Stomach (tissue), 4 donors: ENCODE measurements at regions not wholly inside any gene's neighbourhood (a gene's known extent, or its start where the extent isn't known, plus 50 kb on each side); places are given as distances from the start of the nearest gene placed in this dataset.

Source experiments
- CTCF ChIP-seq, 7 experiments: fragments of 450-650 bp in 4 of 7; fragments of 200-600 bp in 3 of 7; sonication (generic) in 3 of 7; IDR thresholded peaks; one replicate each; pipeline ENCODE4 v1.5.1; 2016 to 2019; ENCODE audit warnings: antibody characterized with exemption in 7 of 7, control low read depth in 2 of 7, mild to moderate bottlenecking in 1 of 7
- EP300 ChIP-seq: sonication (generic); formaldehyde crosslinking; IDR thresholded peaks from one replicate; pipeline ENCODE4 v1.6.1; 2017; ENCODE audit warnings: antibody characterized with exemption
- POLR2A ChIP-seq, 4 donors: fragments of 450-650 bp; IDR thresholded peaks; one replicate each; pipeline ENCODE4 v1.6.1; 2016; ENCODE audit warnings: antibody characterized with exemption in 4 of 4, control low read depth in 2 of 4, mild to moderate bottlenecking in 1 of 4, moderate library complexity in 1 of 4
- POLR2AphosphoS5 ChIP-seq, 3 donors: sonication (generic); formaldehyde crosslinking; IDR thresholded peaks; one replicate each; pipeline ENCODE4 v1.6.1; 2016; ENCODE audit warnings: antibody characterized with exemption in 3 of 3

- TF ChIP-seq CTCF (IDR thresholded peaks at IDR 0.05) (no peak), EP300 (no peak), POLR2A (IDR thresholded peaks at IDR 0.05) (no peak), POLR2AphosphoS5 (IDR thresholded peaks at IDR 0.05) (no peak)
Measured at GRCh38 chr13:68522184-68522583, 1292.0 kb upstream of the PCDH9 start.
